ENCODE measurements at regions not wholly inside any gene's neighbourhood (a gene's known extent, or its start where the extent isn't known, plus 50 kb on each side); places are given as distances from the start of the nearest gene placed in this dataset.

GRCh38 chr12:127459166-127459565 lies 807.8 kb upstream of the TMEM132C start:
- H3K9me3 Mint-ChIP-seq, result peaks cover 92% of the 10 kb centered on the region
- no peak overlapping the region for H2AFZ ChIP-seq
- ATAC-seq, result no peak
- no peak for DNase-seq (ENCODE audit: low spot score)
- H3K27me3 ChIP-seq (ENCODE audit: insufficient read depth), result peaks cover 15% of the 10 kb centered on the region
- H3K27ac Mint-ChIP-seq, result no peak overlapping the region
- H4K20me1 ChIP-seq (replicated peaks; ENCODE audit: insufficient read depth), result no peaks in the 10 kb centered on the region
- H3F3A ChIP-seq (replicated peaks; ENCODE audit: low read depth), result no peaks in the 10 kb centered on the region
- no peak overlapping the region for H3K4me2 ChIP-seq
- H3K36me3 ChIP-seq (ENCODE audit: insufficient read depth), result no peaks in the 10 kb centered on the region
- H3K36me3 Mint-ChIP-seq (ENCODE audit: low read depth), result peaks cover 60% of the 10 kb centered on the region
- no peak overlapping the region for H3K27ac ChIP-seq (ENCODE audit: low read depth)
- H3K79me2 ChIP-seq (replicated peaks; ENCODE audit: insufficient read depth), result no peaks in the 10 kb centered on the region
- no peaks in the 10 kb centered on the region for H3K4me1 ChIP-seq (ENCODE audit: insufficient read depth)
- no peak overlapping the region for H3K4me3 ChIP-seq
- TF ChIP-seq STAT1 (IDR thresholded peaks at IDR 0.05; ENCODE audit: unreplicated experiment) (no peak), ZNF331 (CRISPR knock-in tag; IDR thresholded peaks at IDR 0.05; ENCODE audit: low read depth) (no peak), ZNF462 (CRISPR knock-in tag; IDR thresholded peaks at IDR 0.05) (no peak), CTCF (conservative IDR thresholded peaks at IDR 0.05; ENCODE audit: low read depth in 2 of 2) (no peak), EZH2phosphoT487 (IDR thresholded peaks at IDR 0.05; ENCODE audit: unreplicated experiment) (no peak), JUNB (IDR thresholded peaks at IDR 0.05; ENCODE audit: unreplicated experiment) (no peak), EZH2 (IDR thresholded peaks at IDR 0.05; ENCODE audit: low read depth, unreplicated experiment) (no peak), ETS1 (IDR thresholded peaks at IDR 0.05) (no peak), ZNF114 (CRISPR knock-in tag; IDR thresholded peaks at IDR 0.05) (no peak), NANOG (IDR thresholded peaks at IDR 0.05; ENCODE audit: borderline replicate concordance) (no peak)
- H3K9me2 ChIP-seq (ENCODE audit: insufficient read depth), result no peaks in the 10 kb centered on the region
- H3K27me3 Mint-ChIP-seq (ENCODE audit: insufficient read depth, low read depth, poor library complexity), result peaks cover 9% of the 10 kb centered on the region
- no peaks in the 10 kb centered on the region for H3K4me1 Mint-ChIP-seq
- H3K4me3 Mint-ChIP-seq, result no peak overlapping the region
